H9 (cell line): ENCODE measurements at regions not wholly inside any gene's neighbourhood (a gene's known extent, or its start where the extent isn't known, plus 50 kb on each side); places are given as distances from the start of the nearest gene placed in this dataset.

ENCODE experiments used
- DNase-seq: peaks from one replicate; pipeline ENCODE4 v3.0.0-alpha.2; 2017
- H2AFZ ChIP-seq: one replicate; pipeline ENCODE4 v1.6.1; 2013; ENCODE audit warnings: mild to moderate bottlenecking, low read length, control low read depth, moderate library complexity
- H2AK5ac ChIP-seq: 2 replicates; pipeline ENCODE4 v1.6.1; 2013; ENCODE audit warnings: low read length, control low read depth, mixed read lengths; ENCODE audit not compliant: insufficient read length
- H2BK120ac ChIP-seq: one replicate; pipeline ENCODE4 v1.6.1; 2013; ENCODE audit warnings: low read depth, mild to moderate bottlenecking, low read length, control low read depth, inconsistent platforms; ENCODE audit not compliant: poor library complexity, severe bottlenecking
- H2BK12ac ChIP-seq: 2 replicates; pipeline ENCODE4 v1.6.1; 2013; ENCODE audit warnings: low read length, control low read depth, mixed read lengths, low read depth; ENCODE audit not compliant: insufficient read length
- H2BK15ac ChIP-seq: 2 replicates; pipeline ENCODE4 v1.6.1; 2013; ENCODE audit warnings: low read depth, low read length, control low read depth
- H2BK20ac ChIP-seq: one replicate; pipeline ENCODE4 v1.6.1; 2013; ENCODE audit warnings: low read depth, mild to moderate bottlenecking, low read length, control low read depth, inconsistent platforms; ENCODE audit not compliant: poor library complexity, severe bottlenecking
- H2BK5ac ChIP-seq: 2 replicates; pipeline ENCODE4 v1.6.1; 2013; ENCODE audit warnings: low read length, control low read depth, mixed read lengths; ENCODE audit not compliant: insufficient read length
- H3K14ac ChIP-seq: 2 replicates; pipeline ENCODE4 v1.6.1; 2013; ENCODE audit warnings: low read length, control low read depth; ENCODE audit not compliant: insufficient read depth
- H3K18ac ChIP-seq: 2 replicates; pipeline ENCODE4 v1.6.1; 2013; ENCODE audit warnings: low read depth, mild to moderate bottlenecking, mixed read lengths, low read length, control low read depth; ENCODE audit not compliant: insufficient read length
- H3K23ac ChIP-seq: 2 replicates; pipeline ENCODE4 v1.6.1; 2013; ENCODE audit warnings: low read length, control low read depth, mixed read lengths, low read depth; ENCODE audit not compliant: insufficient read length
- H3K23me2 ChIP-seq: 2 replicates; pipeline ENCODE4 v1.6.1; 2013; ENCODE audit warnings: low read depth, mild to moderate bottlenecking, mixed read lengths, low read length, control low read depth; ENCODE audit not compliant: insufficient read length, poor library complexity, severe bottlenecking
- H3K27ac ChIP-seq: 2 replicates; pipeline ENCODE4 v1.5.1; 2013; ENCODE audit warnings: low read length, control low read depth, mixed read lengths, low read depth; ENCODE audit not compliant: insufficient read length
- H3K27me3 ChIP-seq: 2 replicates; pipeline ENCODE4 v1.6.1; 2013; ENCODE audit warnings: low read length, control low read depth, inconsistent platforms; ENCODE audit not compliant: insufficient read depth
- H3K4ac ChIP-seq: 2 replicates; pipeline ENCODE4 v1.6.1; 2013; ENCODE audit warnings: low read depth, mild to moderate bottlenecking, control low read depth, inconsistent platforms, low read length, moderate library complexity
- H3K4me1 ChIP-seq: 2 replicates; pipeline ENCODE4 v1.6.1; 2013; ENCODE audit warnings: low read length, control low read depth, inconsistent platforms; ENCODE audit not compliant: insufficient read depth
- H3K4me2 ChIP-seq: 2 replicates; pipeline ENCODE4 v1.6.1; 2013; ENCODE audit warnings: low read length, control low read depth, mixed read lengths; ENCODE audit not compliant: insufficient read length, insufficient read depth
- H3K56ac ChIP-seq: 2 replicates; pipeline ENCODE4 v1.6.1; 2013; ENCODE audit warnings: low read depth, mild to moderate bottlenecking, mixed read lengths, low read length, control low read depth; ENCODE audit not compliant: insufficient read length
- H3K79me1 ChIP-seq: 2 replicates; pipeline ENCODE4 v1.6.1; 2013; ENCODE audit warnings: low read depth, mild to moderate bottlenecking, moderate library complexity, low read length, control low read depth, inconsistent platforms; ENCODE audit not compliant: insufficient read depth, poor library complexity, severe bottlenecking
- H3K79me2 ChIP-seq: 2 replicates; pipeline ENCODE4 v1.6.1; 2013; ENCODE audit warnings: low read length, control low read depth, inconsistent platforms; ENCODE audit not compliant: insufficient read depth
- H3K9ac ChIP-seq: 2 replicates; pipeline ENCODE4 v1.6.1; 2013; ENCODE audit warnings: low read length, control low read depth, mixed read lengths; ENCODE audit not compliant: insufficient read length; ENCODE audit errors: extremely low read depth
- H3K9me3 ChIP-seq: one replicate; pipeline ENCODE4 v1.6.1; 2013; ENCODE audit warnings: low read depth, low read length, inconsistent platforms; ENCODE audit not compliant: control insufficient read depth
- H3T11ph ChIP-seq: one replicate; pipeline ENCODE4 v1.6.1; 2013; ENCODE audit warnings: mild to moderate bottlenecking, low read length, control low read depth, inconsistent platforms
- H4K20me1 ChIP-seq: one replicate; pipeline ENCODE4 v1.6.1; 2013; ENCODE audit not compliant: control insufficient read depth, insufficient read length, insufficient read depth
- H4K5ac ChIP-seq: 2 replicates; pipeline ENCODE4 v1.6.1; 2013; ENCODE audit warnings: low read depth, mild to moderate bottlenecking, mixed read lengths, low read length, control low read depth; ENCODE audit not compliant: insufficient read length
- H4K8ac ChIP-seq: replicated peaks from 2 replicates; pipeline ENCODE4 v1.6.1; 2013; ENCODE audit warnings: low read length, control low read depth, mixed read lengths, low read depth; ENCODE audit not compliant: insufficient read length
- H4K91ac ChIP-seq: 2 replicates; pipeline ENCODE4 v1.6.1; 2013; ENCODE audit warnings: low read depth, mild to moderate bottlenecking, moderate library complexity, mixed read lengths, low read length, control low read depth; ENCODE audit not compliant: insufficient read length
- H3K27ac Mint-ChIP-seq, 3 experiments: 2 replicates in 2 of 3; 3 replicates in 1 of 3; pipeline ENCODE4 v1.8.0; 2020 to 2021; ENCODE audit warnings: mixed read lengths in 3 of 3, mild to moderate bottlenecking in 1 of 3, moderate library complexity in 1 of 3
- H3K27me3 Mint-ChIP-seq: 2 replicates; pipeline ENCODE4 v1.8.0; 2021; ENCODE audit warnings: low read depth, mild to moderate bottlenecking, moderate library complexity, mixed read lengths
- H3K36me3 Mint-ChIP-seq, 3 experiments: 2 replicates in 2 of 3; 3 replicates in 1 of 3; pipeline ENCODE4 v1.8.0; 2020 to 2021; ENCODE audit warnings: low read depth in 3 of 3, mixed read lengths in 3 of 3; ENCODE audit not compliant: insufficient read depth in 1 of 3
- H3K4me1 Mint-ChIP-seq, 2 experiments: 2 replicates each; pipeline ENCODE4 v1.8.0; 2020; ENCODE audit warnings: mixed read lengths in 2 of 2
- H3K4me3 Mint-ChIP-seq, 2 experiments: 2 replicates in 1 of 2; 3 replicates in 1 of 2; pipeline ENCODE4 v1.8.0; 2020 to 2021; ENCODE audit warnings: mild to moderate bottlenecking in 2 of 2, mixed read lengths in 2 of 2, moderate library complexity in 1 of 2
- H3K9me3 Mint-ChIP-seq, 2 experiments: 2 replicates in 1 of 2; 3 replicates in 1 of 2; pipeline ENCODE4 v1.8.0; 2020; ENCODE audit warnings: mild to moderate bottlenecking in 2 of 2, mixed read lengths in 2 of 2, moderate library complexity in 1 of 2
- CTCF ChIP-seq: fragments of 200-600 bp; sonication (generic); conservative IDR thresholded peaks from 3 replicates; pipeline ENCODE4 v1.8.0; 2021; ENCODE audit warnings: antibody characterized with exemption, mild to moderate bottlenecking
- WGBS: extraction: QIAGEN DNeasy Blood & Tissue Kit; methylation state at CpG from one replicate; pipeline ENCODE4 v1.1.7; 2013; ENCODE audit warnings: missing lambda C conversion rate, low lambda C conversion rate, mixed read lengths; ENCODE audit not compliant: insufficient read length; ENCODE audit errors: extremely low coverage; 5-methylcytosine and 5-hydroxymethylcytosine counted together

GRCh38 chr2:217222309-217222910, 362.5 kb upstream of the TNP1 start:
- Histone ChIP-seq H3K79me1 (no peaks in the 10 kb centered on the region), H3K79me2 (no peaks in the 10 kb centered on the region), H2BK120ac (no peak overlapping the region), H3K4ac (no peak overlapping the region), H3K14ac (no peak overlapping the region), H2BK5ac (no peak overlapping the region), H3K23ac (no peak overlapping the region), H2BK20ac (no peak overlapping the region), H4K5ac (no peak overlapping the region), H3K9ac (no peak overlapping the region), H3K18ac (no peak overlapping the region), H3K9me3 (no peaks in the 10 kb centered on the region), H3K23me2 (no peaks in the 10 kb centered on the region), H3K27ac (no peak overlapping the region), H3K4me2 (no peak overlapping the region), H2AK5ac (no peak overlapping the region), H3K4me1 (no peaks in the 10 kb centered on the region), H2AFZ (no peak overlapping the region), H3K56ac (no peak overlapping the region), H4K8ac (no peak overlapping the region), H3K27me3 (no peaks in the 10 kb centered on the region), H2BK12ac (no peak overlapping the region), H3T11ph (no peak overlapping the region), H4K20me1 (no peaks in the 10 kb centered on the region), H2BK15ac (no peak overlapping the region), H4K91ac (no peak overlapping the region)
- Mint-ChIP-seq H3K36me3 (no peaks in the 10 kb centered on the region), H3K9me3 (no peaks in the 10 kb centered on the region; a peak in 1 of 5 replicates), H3K4me1 (no peaks in the 10 kb centered on the region), H3K4me3 (no peak overlapping the region), H3K27me3 (peaks cover 15% of the 10 kb centered on the region), H3K27ac (no peak overlapping the region)
- DNase-seq: no peak
- no peak for TF ChIP-seq CTCF
- WGBS: no CpG with 5 or more reads among the region's 5 CpGs
